ENCODE measurements at regions not wholly inside any gene's neighbourhood (a gene's known extent, or its start where the extent isn't known, plus 50 kb on each side); places are given as distances from the start of the nearest gene placed in this dataset.

- in situ Hi-C loops (cut with MboI; ENCODE audit: low sequenced_read_pairs): no loop called here
Measured at GRCh38 chr13:74084375-74084935, 49.7 kb downstream of the KLF12 start.

DNA sequence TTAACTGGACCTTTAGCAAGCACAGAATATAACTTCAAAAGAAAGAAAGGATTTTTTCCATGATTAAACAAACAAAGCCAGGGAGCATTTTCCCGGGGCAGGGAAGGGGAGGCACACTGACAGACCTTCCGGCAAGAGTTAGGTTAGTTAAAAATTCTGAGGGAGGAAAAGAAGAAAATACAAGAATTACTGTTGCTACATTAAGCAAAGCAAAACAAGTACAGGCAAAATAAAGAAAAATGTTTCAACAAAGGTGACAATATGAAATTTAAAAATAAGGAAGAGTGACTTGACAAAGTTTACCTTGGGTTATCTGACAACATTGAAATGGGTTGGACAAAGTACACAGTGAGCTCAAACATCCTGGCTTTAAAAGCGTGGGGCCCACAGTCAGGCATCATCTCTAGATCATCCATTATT, 51.5 kb downstream of the KLF12 start:
- in situ Hi-C loops (cut with MboI; ENCODE audit: low sequenced_read_pairs): no loop called here

- in situ Hi-C loops (cut with MboI; ENCODE audit: low sequenced_read_pairs): no loop called here
Measured at GRCh38 chr13:74080762-74081161, 53.4 kb downstream of the KLF12 start.

DNA sequence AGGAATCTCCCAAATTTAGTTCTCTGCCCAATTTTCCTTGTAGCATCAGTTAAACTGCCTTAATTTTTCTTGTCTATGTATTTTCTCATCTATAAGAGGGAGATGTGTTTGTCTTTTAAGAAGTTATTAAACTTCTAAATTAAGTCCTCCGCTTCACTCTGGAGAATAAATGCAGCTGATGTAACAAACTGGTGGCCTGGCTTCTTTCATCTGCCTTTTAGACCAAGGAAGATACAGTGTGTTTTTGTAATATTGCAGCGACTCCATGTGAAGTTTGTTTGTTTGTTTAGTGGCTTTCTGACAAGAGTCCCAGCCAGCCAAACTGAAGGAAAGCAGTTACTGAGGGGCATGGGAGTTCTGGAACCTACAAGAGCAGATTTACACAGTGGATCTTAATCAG, 56.4 kb downstream of the KLF12 start:
- in situ Hi-C loops (cut with MboI; ENCODE audit: low sequenced_read_pairs): no loop called here

DNA sequence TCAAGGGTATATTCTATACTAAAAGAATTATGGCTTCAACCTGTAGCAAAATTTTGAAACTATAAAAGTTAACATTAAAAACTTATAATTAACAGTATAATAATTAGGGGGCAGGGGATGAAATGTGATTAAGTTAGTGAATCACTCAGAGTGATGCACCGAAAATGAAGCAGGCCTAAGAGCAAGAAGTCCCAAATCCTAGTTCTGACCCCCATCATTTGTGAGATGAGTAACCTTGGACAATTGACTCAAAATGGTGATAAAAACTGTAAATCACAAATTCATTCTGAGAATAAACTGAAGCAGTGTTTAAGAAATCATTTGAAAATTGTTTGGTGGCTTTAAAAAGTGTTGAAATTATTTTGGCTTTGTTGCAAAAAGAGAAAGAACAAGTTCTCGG, 56.8 kb downstream of the KLF12 start:
- in situ Hi-C loops (cut with MboI; ENCODE audit: low sequenced_read_pairs): no loop called here

- in situ Hi-C loops (cut with MboI; ENCODE audit: low sequenced_read_pairs): no loop called here
Measured at GRCh38 chr13:74074723-74075122, 59.5 kb downstream of the KLF12 start.

DNA sequence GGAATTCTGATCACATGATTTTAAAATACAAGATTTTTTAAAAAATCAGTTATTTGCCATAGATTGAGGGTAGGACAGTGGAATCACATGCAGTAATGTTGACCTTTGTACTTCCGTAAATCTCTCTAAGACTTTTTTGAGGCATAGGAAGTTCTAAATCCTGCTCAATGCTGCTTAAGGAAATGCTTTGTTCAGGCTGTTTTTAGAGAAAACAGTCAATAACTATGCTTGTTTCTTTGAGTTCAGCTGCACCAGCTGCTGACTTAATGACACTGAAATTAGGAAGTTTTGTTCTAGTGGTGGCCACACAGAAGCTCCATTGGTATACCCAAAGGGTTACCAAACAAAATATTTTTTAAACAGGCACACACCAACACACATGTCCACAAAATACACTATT, 60.9 kb downstream of the KLF12 start:
- in situ Hi-C loops (cut with MboI; ENCODE audit: low sequenced_read_pairs): no loop called here

DNA sequence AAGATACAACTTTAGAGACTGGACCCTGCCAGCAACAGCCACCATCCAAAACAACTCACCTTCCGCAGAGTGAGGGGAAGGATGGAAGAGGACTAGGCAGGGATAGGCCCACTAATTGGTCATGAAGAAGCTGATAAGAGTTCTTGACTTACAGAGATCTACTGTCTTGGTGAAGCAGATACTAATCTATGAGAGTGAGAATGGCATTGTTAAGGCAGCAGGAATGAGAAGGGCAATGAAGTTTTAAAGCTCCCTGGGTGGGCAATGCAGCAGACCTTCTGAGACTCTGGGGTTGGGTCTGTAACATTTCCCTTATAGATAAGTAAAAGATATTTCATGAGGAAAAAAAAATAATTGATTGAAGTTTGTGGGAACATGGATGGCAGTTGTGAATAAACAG, 63.7 kb downstream of the KLF12 start:
- in situ Hi-C loops (cut with MboI; ENCODE audit: low sequenced_read_pairs): no loop called here

DNA sequence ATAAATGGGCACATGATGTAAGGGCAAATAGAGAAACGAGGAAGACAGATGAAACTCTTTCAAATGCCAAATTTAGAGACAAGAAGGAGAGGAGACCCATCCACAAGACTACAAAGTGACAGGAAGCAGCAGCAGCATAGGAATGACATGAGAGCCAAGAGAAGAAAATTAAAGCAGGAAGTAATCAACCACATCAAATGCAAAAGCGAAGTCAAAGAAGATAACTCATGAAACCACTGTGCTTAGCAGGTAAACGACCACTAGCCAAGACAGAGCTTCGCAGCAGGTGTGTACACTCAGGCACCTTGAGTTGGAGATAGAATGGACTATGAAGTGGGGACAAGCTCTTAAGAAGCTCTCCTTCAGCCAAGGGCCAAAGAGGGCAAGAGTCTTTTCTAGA, 64.1 kb downstream of the KLF12 start:
- in situ Hi-C loops (cut with MboI; ENCODE audit: low sequenced_read_pairs): no loop called here

DNA sequence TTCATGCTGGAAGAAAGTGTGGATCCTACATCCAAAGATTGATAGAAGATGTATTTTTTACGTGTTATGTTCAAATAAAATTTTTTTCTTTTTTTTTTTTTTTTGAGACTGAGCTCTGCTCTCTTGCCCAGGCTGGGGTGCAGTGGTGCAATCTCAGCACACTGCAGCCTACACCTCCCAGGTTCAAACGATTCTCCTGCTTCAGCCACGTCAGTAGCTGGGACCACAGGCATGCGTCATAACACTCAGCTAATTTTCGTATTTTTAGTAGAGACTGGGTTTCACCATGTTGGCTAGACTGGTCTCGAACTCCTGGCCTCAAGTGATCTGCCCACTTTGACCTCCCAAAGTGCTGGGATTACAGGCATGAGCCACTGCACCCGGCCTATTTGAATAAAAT, 65.7 kb downstream of the KLF12 start:
- in situ Hi-C loops (cut with MboI; ENCODE audit: low sequenced_read_pairs): no loop called here

- in situ Hi-C loops (cut with MboI; ENCODE audit: low sequenced_read_pairs): no loop called here
Measured at GRCh38 chr13:74067818-74068217, 66.4 kb downstream of the KLF12 start.

DNA sequence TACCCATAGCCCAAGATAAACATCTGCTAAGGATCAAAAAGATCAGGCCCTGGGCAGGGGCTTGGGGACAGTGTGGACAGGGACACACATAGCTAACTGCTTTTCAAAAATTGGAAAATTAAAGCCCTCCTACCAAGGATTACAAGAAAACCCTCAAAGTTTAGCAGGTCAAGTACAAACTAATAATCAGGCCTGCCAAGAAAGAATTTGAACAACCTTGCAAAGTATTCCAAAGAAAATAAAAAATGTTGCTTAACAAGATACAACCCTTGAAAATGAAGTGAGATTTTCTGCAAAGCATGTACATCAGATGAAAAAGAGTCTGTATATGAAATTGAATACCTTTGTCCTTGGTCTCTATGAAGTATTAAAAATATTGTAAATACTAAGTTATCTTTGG, 67.3 kb downstream of the KLF12 start:
- in situ Hi-C loops (cut with MboI; ENCODE audit: low sequenced_read_pairs): no loop called here

DNA sequence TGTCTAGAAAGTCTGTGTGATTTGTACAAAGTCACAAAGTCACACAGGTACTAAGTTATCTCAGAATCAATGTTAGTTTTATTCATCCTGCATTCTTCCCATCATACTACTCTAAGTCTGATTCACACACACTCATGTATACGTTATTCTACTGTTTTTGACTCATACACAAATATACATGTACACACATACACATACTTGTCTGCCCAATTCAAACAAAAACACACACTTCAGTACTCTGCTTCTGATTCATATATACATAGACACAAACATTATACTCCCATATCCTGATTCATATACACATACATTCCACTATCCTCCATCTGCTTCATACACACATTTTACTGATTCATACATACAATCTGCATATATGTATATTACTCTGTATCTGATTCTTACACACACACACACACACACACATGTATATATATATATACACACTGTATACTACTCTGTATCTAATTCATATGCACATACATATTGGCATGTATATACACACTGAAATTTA, 69.3 kb downstream of the KLF12 start:
- in situ Hi-C loops (cut with MboI; ENCODE audit: low sequenced_read_pairs): no loop called here

- in situ Hi-C loops (cut with MboI; ENCODE audit: low sequenced_read_pairs): no loop called here
Measured at GRCh38 chr13:74063533-74064100, 70.6 kb downstream of the KLF12 start.

DNA sequence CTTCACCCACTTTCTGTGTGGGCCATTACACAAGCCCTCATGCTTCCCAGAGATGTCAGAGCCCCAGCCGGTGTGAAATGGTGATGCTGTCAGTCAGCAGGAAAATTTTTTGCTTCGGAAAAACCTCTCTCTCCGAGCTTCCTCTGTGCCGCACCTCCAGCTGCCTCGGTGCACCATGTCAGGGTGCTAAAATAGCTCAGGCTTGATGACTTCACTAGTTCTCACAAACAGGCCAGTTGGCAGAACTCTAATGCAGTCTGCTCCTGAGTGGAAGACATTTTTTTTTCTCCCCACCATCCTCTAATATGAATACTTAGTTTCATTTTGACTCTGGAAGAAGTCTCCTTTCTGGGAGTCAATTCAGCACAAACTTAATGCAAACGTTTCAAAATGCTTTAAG, 71.3 kb downstream of the KLF12 start:
- in situ Hi-C loops (cut with MboI; ENCODE audit: low sequenced_read_pairs): no loop called here

DNA sequence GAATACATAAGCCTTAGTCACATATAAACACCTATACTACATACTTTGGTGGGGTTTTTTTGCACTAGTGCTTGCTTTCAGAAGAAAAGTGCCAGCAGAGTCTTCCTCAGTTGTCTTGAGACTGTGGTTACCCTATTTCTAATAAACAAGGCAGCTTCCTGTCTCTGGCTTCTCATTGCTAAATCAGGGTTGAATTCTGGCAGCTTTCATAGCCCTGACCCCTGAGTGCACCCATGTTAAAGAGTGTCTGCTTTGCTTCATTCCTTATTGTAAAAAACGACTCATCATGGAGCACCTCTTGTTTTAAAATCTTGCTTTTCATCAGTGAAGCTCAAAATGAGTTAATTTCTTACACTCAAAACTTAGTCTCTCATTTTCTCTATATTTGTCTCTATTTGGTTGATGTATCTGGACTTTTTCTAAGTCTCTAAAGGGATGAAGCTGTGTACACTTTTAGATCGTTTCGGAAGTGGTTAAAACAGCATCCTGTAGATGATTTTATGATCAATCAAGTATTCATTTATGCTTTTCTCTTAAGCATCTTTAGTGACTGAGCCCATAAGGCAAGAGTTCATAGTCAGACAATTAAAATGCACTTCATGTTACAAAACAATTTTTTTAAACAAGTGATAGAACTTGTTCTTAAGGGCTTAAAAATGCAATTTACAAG, 72.1 kb downstream of the KLF12 start:
- in situ Hi-C loops (cut with MboI; ENCODE audit: low sequenced_read_pairs): no loop called here

GRCh38 chr13:74056801-74057542, 77.2 kb downstream of the KLF12 start:
- in situ Hi-C loops (cut with MboI; ENCODE audit: low sequenced_read_pairs): no loop called here

GRCh38 chr13:74052402-74052928, 81.7 kb downstream of the KLF12 start:
- in situ Hi-C loops (cut with MboI; ENCODE audit: low sequenced_read_pairs): no loop called here

DNA sequence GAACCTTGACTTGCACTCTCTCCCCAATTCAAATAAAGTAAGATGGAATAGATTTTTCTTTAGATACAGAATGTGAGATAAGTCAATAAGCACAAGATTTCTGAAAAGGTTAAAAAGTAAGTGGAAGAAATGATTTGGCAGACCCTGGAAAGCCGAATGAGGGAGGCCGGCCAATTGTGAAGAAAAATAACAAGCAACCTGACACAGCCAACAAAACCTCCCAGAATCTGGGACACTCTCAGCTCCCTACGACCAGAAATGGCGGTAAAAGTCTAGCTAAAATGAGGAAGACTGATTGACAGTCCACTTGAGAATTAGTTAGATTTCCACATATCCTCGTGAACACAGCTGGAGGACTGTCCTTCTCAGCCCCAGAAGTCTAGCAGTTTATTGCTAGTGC, 85.4 kb downstream of the KLF12 start:
- in situ Hi-C loops (cut with MboI; ENCODE audit: low sequenced_read_pairs): no loop called here

DNA sequence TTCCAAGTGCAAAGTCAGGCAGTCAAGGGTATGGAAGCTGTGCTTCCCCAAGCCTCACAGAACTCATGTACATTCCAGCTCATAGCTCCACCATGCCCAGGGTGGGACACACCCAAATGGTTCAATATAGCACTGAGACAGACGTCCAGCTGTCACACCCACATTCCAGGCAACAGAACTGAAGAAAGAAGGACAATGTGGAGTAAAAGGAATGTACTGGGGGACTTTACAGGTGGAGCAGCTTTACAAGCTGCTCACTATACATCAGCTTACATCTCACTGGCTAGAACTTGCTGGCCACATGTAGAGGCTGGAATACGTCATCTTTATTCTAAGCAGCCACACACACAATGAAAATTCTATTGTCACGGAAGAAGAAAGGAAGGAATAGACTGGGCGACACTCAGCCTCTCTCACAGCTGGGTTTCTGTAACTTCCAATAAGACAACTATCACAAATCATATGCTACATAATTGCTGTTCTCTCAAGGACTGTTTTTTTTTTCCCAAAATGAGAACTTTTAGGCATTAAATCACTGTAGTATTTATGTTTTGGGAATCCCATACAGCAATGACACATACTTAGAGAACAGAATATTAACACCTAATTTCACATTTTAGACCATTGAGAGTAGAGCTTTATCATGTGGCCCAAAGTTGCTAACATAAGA, 86.1 kb downstream of the KLF12 start:
- in situ Hi-C loops (cut with MboI; ENCODE audit: low sequenced_read_pairs): no loop called here

DNA sequence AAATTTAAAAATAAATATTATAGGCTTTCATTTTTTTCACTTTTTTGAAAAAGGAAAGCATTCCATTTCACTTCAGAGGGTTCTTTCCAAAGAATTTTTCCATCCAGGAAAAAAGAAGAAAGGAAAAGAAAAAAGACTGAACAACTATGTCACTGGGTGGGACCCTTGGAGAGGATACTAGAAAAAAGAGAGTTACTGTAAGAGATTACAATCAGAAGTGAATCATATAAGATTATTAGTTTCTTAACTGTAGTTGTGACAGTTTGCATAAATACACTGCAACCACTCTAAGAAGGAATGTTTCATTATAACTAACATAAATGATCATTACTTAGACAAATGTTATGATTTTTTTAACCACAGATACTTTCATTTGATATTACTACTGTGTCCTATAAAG, 87.8 kb downstream of the KLF12 start:
- in situ Hi-C loops (cut with MboI; ENCODE audit: low sequenced_read_pairs): no loop called here

Measured in HL-60/S4 (cell line).